Neural progenitor cell (in vitro differentiated cells): ENCODE measurements at regions not wholly inside any gene's neighbourhood (a gene's known extent, or its start where the extent isn't known, plus 50 kb on each side); places are given as distances from the start of the nearest gene placed in this dataset.
"Not testable (repeated sequence)": the region's sequence is repeated elsewhere in the genome, so short reads cannot be mapped to it uniquely, and the experiment has no call there.

Experiments used
- DNase-seq: peaks from one replicate; pipeline ENCODE4 v3.0.0-alpha.2; 2016; ENCODE audit warnings: low spot score
- H2AFZ ChIP-seq: fragments of 200-600 bp; sonication (generic); replicated peaks from 2 replicates; pipeline ENCODE4 v1.6.1; 2016; ENCODE audit warnings: antibody characterized with exemption
- H3F3A ChIP-seq: fragments of 200-600 bp; sonication (generic); 2 replicates; pipeline ENCODE4 v1.6.1; 2016; ENCODE audit warnings: antibody characterized with exemption, low read depth
- H3K27ac ChIP-seq: fragments of 200-600 bp; sonication (generic); 2 replicates; pipeline ENCODE4 v1.5.1; 2016; ENCODE audit warnings: mild to moderate bottlenecking
- H3K27me3 ChIP-seq: fragments of 200-600 bp; sonication (generic); 2 replicates; pipeline ENCODE4 v1.6.1; 2016; ENCODE audit warnings: mild to moderate bottlenecking, moderate library complexity
- H3K36me3 ChIP-seq: fragments of 200-600 bp; sonication (generic); 2 replicates; pipeline ENCODE4 v1.5.1; 2016
- H3K4me1 ChIP-seq: fragments of 200-600 bp; sonication (generic); 2 replicates; pipeline ENCODE4 v1.6.1; 2016; ENCODE audit warnings: mixed run types
- H3K4me2 ChIP-seq: fragments of 200-600 bp; sonication (generic); 2 replicates; pipeline ENCODE4 v1.6.1; 2016
- H3K4me3 ChIP-seq: fragments of 200-600 bp; sonication (generic); 2 replicates; pipeline ENCODE4 v1.5.1; 2016
- H3K79me2 ChIP-seq: fragments of 200-600 bp; sonication (generic); 2 replicates; pipeline ENCODE4 v1.6.1; 2016; ENCODE audit warnings: low read depth
- H3K9ac ChIP-seq: fragments of 200-600 bp; sonication (generic); 2 replicates; pipeline ENCODE4 v1.6.1; 2016
- H3K9me3 ChIP-seq: fragments of 200-600 bp; sonication (generic); 2 replicates; pipeline ENCODE4 v1.5.1; 2016; ENCODE audit warnings: low read depth
- H4K20me1 ChIP-seq: fragments of 200-600 bp; sonication (generic); 2 replicates; pipeline ENCODE4 v1.6.1; 2016; ENCODE audit warnings: low read depth
- H3K27ac Mint-ChIP-seq: 3 replicates; pipeline ENCODE4 v1.8.0; 2021; ENCODE audit warnings: mixed read lengths
- H3K27me3 Mint-ChIP-seq: 2 replicates; pipeline ENCODE4 v1.8.0; 2022; ENCODE audit warnings: low read depth, mild to moderate bottlenecking, inconsistent platforms, moderate library complexity, mixed read lengths; ENCODE audit not compliant: insufficient read depth
- H3K36me3 Mint-ChIP-seq: 3 replicates; pipeline ENCODE4 v1.8.0; 2021; ENCODE audit warnings: mixed read lengths
- H3K4me1 Mint-ChIP-seq: 3 replicates; pipeline ENCODE4 v1.8.0; 2021; ENCODE audit warnings: mixed read lengths
- H3K4me3 Mint-ChIP-seq: 3 replicates; pipeline ENCODE4 v1.8.0; 2021; ENCODE audit warnings: mild to moderate bottlenecking, moderate library complexity, mixed read lengths
- H3K9me3 Mint-ChIP-seq: 3 replicates; pipeline ENCODE4 v1.8.0; 2020; ENCODE audit warnings: mixed read lengths
- EZH2 ChIP-seq: fragments of 200-600 bp; sonication (generic); IDR thresholded peaks from 2 replicates; pipeline ENCODE4 v1.6.1; 2017; ENCODE audit warnings: antibody characterized with exemption, mild to moderate bottlenecking, moderate library complexity
- EZH2phosphoT487 ChIP-seq: fragments of 200-600 bp; sonication (generic); IDR thresholded peaks from 2 replicates; pipeline ENCODE4 v1.6.1; 2017; ENCODE audit warnings: antibody characterized with exemption
- TF ChIP-seq, protein P1 (sequence below): fragments of 200-600 bp; sonication (generic); IDR thresholded peaks from 2 replicates; pipeline ENCODE4 v1.5.1; 2017; ENCODE audit warnings: antibody characterized with exemption, mild to moderate bottlenecking

DNA sequence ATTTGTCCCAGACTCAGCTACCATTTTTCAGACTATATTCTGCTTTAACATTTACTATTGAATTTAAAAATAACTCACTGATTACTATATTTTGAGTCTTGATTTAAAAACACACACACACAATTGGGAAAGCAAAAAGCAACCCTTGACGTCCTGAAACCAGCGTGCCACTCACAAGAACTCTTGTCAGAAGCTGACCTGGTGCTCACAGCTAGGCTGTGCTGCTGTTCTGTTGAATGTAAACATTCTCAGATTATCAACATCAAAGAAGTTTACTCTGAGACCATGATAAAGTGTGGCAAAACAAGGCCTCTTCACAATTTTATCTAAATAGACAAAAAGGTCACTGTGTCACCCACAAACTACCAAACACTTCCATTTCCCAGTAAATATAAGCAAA is 62.6 kb upstream of the CACNA2D1 start:
- no peaks in the 10 kb centered on the region for H3K79me2 ChIP-seq
- no peaks in the 10 kb centered on the region for H3K27me3 ChIP-seq
- no peak overlapping the region for H3K4me3 Mint-ChIP-seq
- no peak overlapping the region for H3K27ac Mint-ChIP-seq
- no peak overlapping the region for H3K4me2 ChIP-seq
- no peak overlapping the region for H3K9ac ChIP-seq
- H3K36me3 Mint-ChIP-seq = peaks cover 3% of the 10 kb centered on the region
- no peaks in the 10 kb centered on the region for H4K20me1 ChIP-seq
- no peak for TF ChIP-seq EZH2phosphoT487
- no peak for TF ChIP-seq EZH2
- TF ChIP-seq, protein P1, sequence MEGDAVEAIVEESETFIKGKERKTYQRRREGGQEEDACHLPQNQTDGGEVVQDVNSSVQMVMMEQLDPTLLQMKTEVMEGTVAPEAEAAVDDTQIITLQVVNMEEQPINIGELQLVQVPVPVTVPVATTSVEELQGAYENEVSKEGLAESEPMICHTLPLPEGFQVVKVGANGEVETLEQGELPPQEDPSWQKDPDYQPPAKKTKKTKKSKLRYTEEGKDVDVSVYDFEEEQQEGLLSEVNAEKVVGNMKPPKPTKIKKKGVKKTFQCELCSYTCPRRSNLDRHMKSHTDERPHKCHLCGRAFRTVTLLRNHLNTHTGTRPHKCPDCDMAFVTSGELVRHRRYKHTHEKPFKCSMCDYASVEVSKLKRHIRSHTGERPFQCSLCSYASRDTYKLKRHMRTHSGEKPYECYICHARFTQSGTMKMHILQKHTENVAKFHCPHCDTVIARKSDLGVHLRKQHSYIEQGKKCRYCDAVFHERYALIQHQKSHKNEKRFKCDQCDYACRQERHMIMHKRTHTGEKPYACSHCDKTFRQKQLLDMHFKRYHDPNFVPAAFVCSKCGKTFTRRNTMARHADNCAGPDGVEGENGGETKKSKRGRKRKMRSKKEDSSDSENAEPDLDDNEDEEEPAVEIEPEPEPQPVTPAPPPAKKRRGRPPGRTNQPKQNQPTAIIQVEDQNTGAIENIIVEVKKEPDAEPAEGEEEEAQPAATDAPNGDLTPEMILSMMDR = no peak
- H3K4me1 ChIP-seq = no peaks in the 10 kb centered on the region
- peaks cover 10% of the 10 kb centered on the region for H3K9me3 Mint-ChIP-seq
- H2AFZ ChIP-seq = no peak overlapping the region
- DNase-seq = no peak
- H3K4me3 ChIP-seq = no peak overlapping the region
- no peaks in the 10 kb centered on the region for H3F3A ChIP-seq
- peaks cover 2% of the 10 kb centered on the region for H3K4me1 Mint-ChIP-seq
- peaks cover 2% of the 10 kb centered on the region for H3K27me3 Mint-ChIP-seq
- no peaks in the 10 kb centered on the region for H3K36me3 ChIP-seq
- H3K9me3 ChIP-seq = no peaks in the 10 kb centered on the region
- no peak overlapping the region for H3K27ac ChIP-seq

DNA sequence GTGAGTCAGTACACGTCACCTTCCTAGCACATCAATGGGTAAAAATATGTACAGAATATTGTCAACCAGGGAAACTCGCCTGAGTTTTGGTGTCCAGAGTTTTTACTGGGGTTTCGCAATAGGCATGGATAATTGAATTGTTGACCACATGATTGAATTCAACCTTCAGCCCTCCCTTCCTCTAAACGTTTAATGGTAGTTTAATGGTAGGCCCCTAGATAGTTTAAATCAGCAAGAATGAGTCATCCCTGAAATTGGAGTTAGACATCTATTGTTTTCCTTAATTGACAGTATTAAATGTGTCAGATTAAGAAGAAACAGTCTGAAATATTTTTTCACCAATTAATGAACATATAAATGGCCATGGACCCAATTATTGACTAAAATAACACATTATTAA is 57.8 kb upstream of the CACNA2D1 start:
- Histone ChIP-seq H2AFZ (no peak overlapping the region), H3K27ac (no peak overlapping the region), H3K36me3 (no peaks in the 10 kb centered on the region), H3K9ac (no peak overlapping the region), H3K79me2 (no peaks in the 10 kb centered on the region), H3K4me2 (no peak overlapping the region), H4K20me1 (no peaks in the 10 kb centered on the region), H3F3A (no peaks in the 10 kb centered on the region), H3K4me1 (no peaks in the 10 kb centered on the region), H3K27me3 (no peaks in the 10 kb centered on the region), H3K4me3 (no peak overlapping the region), H3K9me3 (no peaks in the 10 kb centered on the region)
- Mint-ChIP-seq H3K36me3 (peaks cover 3% of the 10 kb centered on the region), H3K4me3 (no peak overlapping the region), H3K27me3 (no peaks in the 10 kb centered on the region), H3K4me1 (no peaks in the 10 kb centered on the region), H3K9me3 (peaks cover 20% of the 10 kb centered on the region), H3K27ac (no peak overlapping the region)
- no peak for DNase-seq
- TF ChIP-seq EZH2phosphoT487 = no peak
- TF ChIP-seq, protein P1 = no peak
- TF ChIP-seq EZH2 = no peak

DNA sequence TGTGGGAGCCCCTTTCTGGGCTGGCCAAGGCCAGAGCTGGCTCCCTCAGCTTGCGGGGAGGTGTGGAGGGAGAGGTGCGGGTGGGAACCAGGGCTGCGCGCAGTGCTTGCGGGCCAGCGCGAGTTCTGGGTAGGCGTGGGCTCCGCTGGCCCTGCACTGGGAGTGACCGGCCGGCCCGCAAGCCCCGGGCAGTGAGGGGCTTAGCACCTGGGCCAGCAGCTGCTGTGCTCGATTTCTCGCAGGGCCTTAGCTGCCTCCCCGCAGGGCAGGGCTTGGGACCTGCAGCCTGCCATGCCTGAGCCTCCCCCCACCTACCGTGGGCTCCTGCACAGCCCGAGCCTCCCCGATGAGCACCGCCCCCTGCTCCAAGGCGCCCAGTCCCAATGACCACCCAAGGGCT is 56.0 kb upstream of the CACNA2D1 start:
- H3K4me1 ChIP-seq, H3K27ac Mint-ChIP-seq, H3K36me3 ChIP-seq, DNase-seq, H3K4me1 Mint-ChIP-seq, H3K36me3 Mint-ChIP-seq, H3K4me3 ChIP-seq, H4K20me1 ChIP-seq, H3K27me3 ChIP-seq, H3K79me2 ChIP-seq, H3K4me2 ChIP-seq, H3K27me3 Mint-ChIP-seq, H3K27ac ChIP-seq, H3K4me3 Mint-ChIP-seq, H2AFZ ChIP-seq, H3K9ac ChIP-seq, H3K9me3 ChIP-seq, H3F3A ChIP-seq: not testable (repeated sequence)
- peaks cover 20% of the 10 kb centered on the region for H3K9me3 Mint-ChIP-seq

DNA sequence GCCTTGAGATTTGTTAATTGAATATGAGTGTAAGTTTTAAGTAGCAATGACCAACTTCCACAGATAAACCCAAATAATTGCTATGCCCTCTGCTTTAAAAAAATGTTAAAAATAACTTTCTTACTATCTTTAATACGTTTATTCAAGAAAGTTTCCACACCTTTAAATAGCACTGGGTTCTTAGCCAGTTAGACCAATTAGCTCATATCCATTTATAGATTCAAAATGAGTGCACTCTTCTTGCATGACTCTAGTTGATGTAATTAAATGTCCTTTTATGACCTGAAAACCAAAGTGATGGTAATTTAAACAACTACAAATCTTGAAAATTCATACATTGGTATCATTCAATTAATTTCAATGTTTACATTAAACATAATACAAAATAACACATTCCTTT is 50.8 kb upstream of the CACNA2D1 start:
- Mint-ChIP-seq H3K27me3 (no peaks in the 10 kb centered on the region), H3K27ac (no peak overlapping the region), H3K4me3 (no peak overlapping the region), H3K9me3 (peaks cover 13% of the 10 kb centered on the region), H3K4me1 (no peaks in the 10 kb centered on the region), H3K36me3 (no peaks in the 10 kb centered on the region)
- Histone ChIP-seq H3K27me3 (no peaks in the 10 kb centered on the region), H4K20me1 (no peaks in the 10 kb centered on the region), H3K4me2 (no peak overlapping the region), H3F3A (no peaks in the 10 kb centered on the region), H3K4me3 (no peak overlapping the region), H3K9me3 (no peaks in the 10 kb centered on the region), H3K9ac (no peak overlapping the region), H2AFZ (no peak overlapping the region), H3K79me2 (no peaks in the 10 kb centered on the region), H3K27ac (no peak overlapping the region), H3K36me3 (no peaks in the 10 kb centered on the region), H3K4me1 (no peaks in the 10 kb centered on the region)
- no peak for DNase-seq
- no peak for TF ChIP-seq EZH2
- TF ChIP-seq EZH2phosphoT487 = no peak
- TF ChIP-seq, protein P1 = no peak
